ENCODE measurements at regions not wholly inside any gene's neighbourhood (a gene's known extent, or its start where the extent isn't known, plus 50 kb on each side); places are given as distances from the start of the nearest gene placed in this dataset.

GRCh38 chr1:56218023-56218422 lies 361.3 kb downstream of the PLPP3 start:
- TF ChIP-seq CTCF (IDR thresholded peaks at IDR 0.05 in 2 of 3, conservative IDR thresholded peaks at IDR 0.05 in 1 of 3; ENCODE audit: control insufficient read depth in 2 of 3, extremely low read depth in 1 of 3, insufficient read depth in 1 of 3, low read depth in 3 of 3, low read length in 3 of 3) (no peak), DPF2 (IDR thresholded peaks at IDR 0.05) (no peak), POLR2A (IDR thresholded peaks at IDR 0.05; ENCODE audit: low read depth, low read length) (no peak), YY1 (IDR thresholded peaks at IDR 0.05; ENCODE audit: low read depth, low read length) (no peak), MAX (IDR thresholded peaks at IDR 0.05; ENCODE audit: low read depth, low read length) (no peak), ZNF24 (IDR thresholded peaks at IDR 0.05) (no peak)
